PC-9 (cell line): ENCODE measurements at regions not wholly inside any gene's neighbourhood (a gene's known extent, or its start where the extent isn't known, plus 50 kb on each side); places are given as distances from the start of the nearest gene placed in this dataset.

Experiments used
- EZH2 ChIP-seq: fragments of 200-600 bp; sonication (generic); IDR thresholded peaks from 2 replicates; pipeline ENCODE4 v1.8.0; 2017; ENCODE audit warnings: antibody characterized with exemption, low read depth
- TF ChIP-seq, protein P1 (sequence below): fragments of 200-600 bp; sonication (generic); conservative IDR thresholded peaks from 2 replicates; pipeline ENCODE4 v1.6.1; 2017; ENCODE audit warnings: mixed run types, antibody characterized with exemption, mild to moderate bottlenecking, moderate library complexity

DNA sequence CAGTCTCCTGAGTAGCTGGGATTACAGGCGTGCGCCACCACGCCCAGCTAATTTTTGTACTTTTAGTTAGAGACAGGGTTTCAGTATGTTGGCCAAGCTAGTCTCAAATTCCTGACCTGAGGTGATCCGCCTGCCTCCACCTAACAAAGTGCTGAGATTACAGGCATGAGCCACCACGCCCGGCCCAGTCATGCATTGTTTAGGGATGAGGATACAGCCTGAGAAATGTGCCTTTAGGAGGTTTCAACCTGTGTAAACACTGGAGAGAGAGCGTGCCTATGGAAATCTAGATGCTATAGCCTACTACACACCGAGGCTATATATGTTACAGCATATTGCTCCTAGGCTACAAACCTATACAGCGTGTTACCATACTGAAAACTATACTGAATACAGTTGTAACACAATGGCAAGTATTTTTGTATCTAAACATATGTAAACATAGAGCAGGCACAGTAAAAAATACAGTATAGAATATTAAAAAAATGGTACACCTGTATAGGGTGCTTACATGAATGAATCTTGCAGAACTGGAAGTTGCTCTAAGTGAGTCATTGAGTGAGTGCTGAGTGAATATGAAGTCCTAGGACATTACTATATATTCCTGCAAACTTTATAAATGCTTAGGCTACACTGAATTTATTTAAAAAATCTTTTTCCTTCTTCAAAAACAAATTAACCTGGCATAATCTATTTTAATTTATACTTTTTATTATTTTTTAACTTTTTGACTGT is 588.2 kb upstream of the ADGRL3 start:
- TF ChIP-seq, protein P1, sequence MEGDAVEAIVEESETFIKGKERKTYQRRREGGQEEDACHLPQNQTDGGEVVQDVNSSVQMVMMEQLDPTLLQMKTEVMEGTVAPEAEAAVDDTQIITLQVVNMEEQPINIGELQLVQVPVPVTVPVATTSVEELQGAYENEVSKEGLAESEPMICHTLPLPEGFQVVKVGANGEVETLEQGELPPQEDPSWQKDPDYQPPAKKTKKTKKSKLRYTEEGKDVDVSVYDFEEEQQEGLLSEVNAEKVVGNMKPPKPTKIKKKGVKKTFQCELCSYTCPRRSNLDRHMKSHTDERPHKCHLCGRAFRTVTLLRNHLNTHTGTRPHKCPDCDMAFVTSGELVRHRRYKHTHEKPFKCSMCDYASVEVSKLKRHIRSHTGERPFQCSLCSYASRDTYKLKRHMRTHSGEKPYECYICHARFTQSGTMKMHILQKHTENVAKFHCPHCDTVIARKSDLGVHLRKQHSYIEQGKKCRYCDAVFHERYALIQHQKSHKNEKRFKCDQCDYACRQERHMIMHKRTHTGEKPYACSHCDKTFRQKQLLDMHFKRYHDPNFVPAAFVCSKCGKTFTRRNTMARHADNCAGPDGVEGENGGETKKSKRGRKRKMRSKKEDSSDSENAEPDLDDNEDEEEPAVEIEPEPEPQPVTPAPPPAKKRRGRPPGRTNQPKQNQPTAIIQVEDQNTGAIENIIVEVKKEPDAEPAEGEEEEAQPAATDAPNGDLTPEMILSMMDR: no peak
- TF ChIP-seq EZH2: no peak
